ENCODE measurements at regions not wholly inside any gene's neighbourhood (a gene's known extent, or its start where the extent isn't known, plus 50 kb on each side); places are given as distances from the start of the nearest gene placed in this dataset.

DNA sequence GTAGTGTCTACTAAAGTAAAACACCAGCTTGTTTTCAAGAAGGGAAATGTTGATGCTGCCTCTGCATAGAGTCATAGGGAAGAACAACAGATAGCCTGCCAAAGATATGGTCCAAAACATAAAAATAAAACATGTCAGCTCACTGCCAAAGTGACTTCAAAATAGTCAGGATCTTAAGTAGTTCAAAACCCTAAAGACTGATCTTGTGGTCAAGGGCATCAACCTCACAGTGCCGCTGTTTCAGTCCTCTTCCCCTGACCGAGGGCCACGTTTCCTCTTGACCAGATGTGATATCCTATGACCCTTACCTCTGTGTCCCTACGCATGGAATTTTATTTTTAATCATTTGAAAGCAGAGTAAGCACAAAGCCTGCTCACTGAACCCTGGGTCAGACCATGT is 104.2 kb upstream of the CNKSR3 start:
- Histone ChIP-seq H3K9ac (ENCODE audit: low read length) (no peak overlapping the region), H3K27me3 (ENCODE audit: insufficient read depth, low read length) (no peaks in the 10 kb centered on the region), H3K79me2 (ENCODE audit: insufficient read depth, low read length) (no peaks in the 10 kb centered on the region), H4K20me1 (ENCODE audit: insufficient read depth) (no peaks in the 10 kb centered on the region), H3K9me2 (ENCODE audit: insufficient read depth) (peaks cover 9% of the 10 kb centered on the region; the same call in 1 of the 2 replicates), H3K4me3 (replicated peaks in 1 of 2; ENCODE audit: low read depth in 1 of 2, low read length in 2 of 2) (no peak overlapping the region), H3K27ac (ENCODE audit: low read depth, low read length) (no peak overlapping the region), H2AFZ (ENCODE audit: low read depth, low read length, poor library complexity, severe bottlenecking) (peak overlapping the region; percentile 99), H3K9me3 (ENCODE audit: control insufficient read depth in 1 of 2, insufficient read depth in 1 of 2, low read depth in 1 of 2, low read length in 2 of 2) (no peaks in the 10 kb centered on the region), H3K4me1 (ENCODE audit: control insufficient read depth in 1 of 2, insufficient read depth in 2 of 2, low read length in 2 of 2) (peaks cover 5 to 21% of the 10 kb centered on the region in 2 experiments; a peak in 3 of 4 replicates), H3K4me2 (ENCODE audit: low read length) (no peak overlapping the region; the same call in 1 of the 2 replicates), H3K36me3 (ENCODE audit: control insufficient read depth in 1 of 2, insufficient read depth in 2 of 2, low read length in 2 of 2) (no peaks in the 10 kb centered on the region)
- CTCF ChIA-PET: no interaction called here
- no TSS peak for BruUV-seq (replicated peaks)
- DNase-seq (ENCODE audit: low read depth, low spot score): no peak
- no peak for TF ChIP-seq YY1 (IDR thresholded peaks at IDR 0.05; ENCODE audit: extremely low read depth, insufficient replicate concordance, low read depth, low read length)
- TF ChIP-seq RAD21 (IDR thresholded peaks at IDR 0.05; ENCODE audit: low read depth): no peak
- TF ChIP-seq POLR2AphosphoS5 (IDR thresholded peaks at IDR 0.05; ENCODE audit: low read depth, low read length): no peak
- no peak for TF ChIP-seq POLR2A (IDR thresholded peaks at IDR 0.05; ENCODE audit: borderline replicate concordance, extremely low read depth, insufficient read depth, insufficient read length)
- no peak for TF ChIP-seq ELF1 (IDR thresholded peaks at IDR 0.05; ENCODE audit: borderline replicate concordance, low read depth)
- TF ChIP-seq CEBPB (IDR thresholded peaks at IDR 0.05; ENCODE audit: low read depth): no peak
- TF ChIP-seq FOSL1 (IDR thresholded peaks at IDR 0.05; ENCODE audit: low read depth): no peak
- TF ChIP-seq, protein P1, sequence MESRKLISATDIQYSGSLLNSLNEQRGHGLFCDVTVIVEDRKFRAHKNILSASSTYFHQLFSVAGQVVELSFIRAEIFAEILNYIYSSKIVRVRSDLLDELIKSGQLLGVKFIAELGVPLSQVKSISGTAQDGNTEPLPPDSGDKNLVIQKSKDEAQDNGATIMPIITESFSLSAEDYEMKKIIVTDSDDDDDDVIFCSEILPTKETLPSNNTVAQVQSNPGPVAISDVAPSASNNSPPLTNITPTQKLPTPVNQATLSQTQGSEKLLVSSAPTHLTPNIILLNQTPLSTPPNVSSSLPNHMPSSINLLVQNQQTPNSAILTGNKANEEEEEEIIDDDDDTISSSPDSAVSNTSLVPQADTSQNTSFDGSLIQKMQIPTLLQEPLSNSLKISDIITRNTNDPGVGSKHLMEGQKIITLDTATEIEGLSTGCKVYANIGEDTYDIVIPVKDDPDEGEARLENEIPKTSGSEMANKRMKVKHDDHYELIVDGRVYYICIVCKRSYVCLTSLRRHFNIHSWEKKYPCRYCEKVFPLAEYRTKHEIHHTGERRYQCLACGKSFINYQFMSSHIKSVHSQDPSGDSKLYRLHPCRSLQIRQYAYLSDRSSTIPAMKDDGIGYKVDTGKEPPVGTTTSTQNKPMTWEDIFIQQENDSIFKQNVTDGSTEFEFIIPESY (IDR thresholded peaks at IDR 0.05; ENCODE audit: extremely low read depth, insufficient replicate concordance, low read length): no peak
- ATAC-seq: no peak
- intact Hi-C loops (cut with micrococcal nuclease): loop anchor here (5.0 kb wide), 1 partner anchor 102 kb away; the partner anchor contains the start of gene CNKSR3
- POLR2A ChIA-PET: no interaction called here
- RAD21 ChIA-PET (ENCODE audit: low non-redundant PET in 1 of 2, low total read pairs in 2 of 2, uncharacterized antibody in 2 of 2, unreplicated experiment in 2 of 2): no interaction called here
